ENCODE measurements at regions not wholly inside any gene's neighbourhood (a gene's known extent, or its start where the extent isn't known, plus 50 kb on each side); places are given as distances from the start of the nearest gene placed in this dataset.
A peak's percentile ranks its signal among the peaks of the same experiment; 100 is the strongest.

GRCh38 chr12:46432325-46432724 is 59.8 kb upstream of the SLC38A2 start:
- ChIA-PET CTCF (interaction anchor here (0.7 kb wide), 1 partner anchor 10 kb away, joined by 4 read pairs; no protein-coding TSS in a partner anchor), POLR2A (interaction anchor here (2.7 kb wide), 1 partner anchor 61 kb away, joined by 11 read pairs; no protein-coding TSS in a partner anchor)
- TF ChIP-seq ELF4 (IDR thresholded peaks at IDR 0.05), result no peak
- TF ChIP-seq FOXK2 (IDR thresholded peaks at IDR 0.05), result no peak
- no peak for TF ChIP-seq HDGF (IDR thresholded peaks at IDR 0.05; ENCODE audit: borderline replicate concordance)
- DNase-seq (ENCODE audit: extremely low spot score), result no peak

GRCh38 chr12:46430340-46430948 is 57.9 kb upstream of the SLC38A2 start:
- CTCF ChIA-PET, result interaction anchor here (0.6 to 0.9 kb wide), 2 partner anchors 28 to 243 kb away, joined by 3 read pairs; no protein-coding TSS in a partner anchor
- peak; percentile 9; the same call in 1 of the 2 replicates for TF ChIP-seq PKNOX1 (IDR thresholded peaks at IDR 0.05)
- no peak for TF ChIP-seq ZNF384 (IDR thresholded peaks at IDR 0.05)
- DNase-seq (ENCODE audit: extremely low spot score), result no peak
- POLR2A ChIA-PET, result interaction anchor here (1.7 to 2.7 kb wide), 2 partner anchors 57 to 59 kb away, joined by 6 to 11 read pairs; no protein-coding TSS in a partner anchor

All from HEK293T (cell line).